ENCODE measurements at regions not wholly inside any gene's neighbourhood (a gene's known extent, or its start where the extent isn't known, plus 50 kb on each side); places are given as distances from the start of the nearest gene placed in this dataset.

GRCh38 chr5:119820016-119820415 lies 190.7 kb downstream of the FAM170A start:
- Mint-ChIP-seq H3K27ac (no peak overlapping the region), H3K4me3 (no peak overlapping the region), H3K36me3 (no peaks in the 10 kb centered on the region), H3K9me3 (no peaks in the 10 kb centered on the region), H3K4me1 (no peaks in the 10 kb centered on the region), H3K27me3 (peaks cover 6% of the 10 kb centered on the region)

- H3K36me3 Mint-ChIP-seq: no peaks in the 10 kb centered on the region
- H3K27ac Mint-ChIP-seq: no peak overlapping the region
- no peaks in the 10 kb centered on the region for H3K4me1 Mint-ChIP-seq
- H3K4me3 Mint-ChIP-seq: no peak overlapping the region
- peaks cover 7% of the 10 kb centered on the region for H3K27me3 Mint-ChIP-seq
- no peaks in the 10 kb centered on the region for H3K9me3 Mint-ChIP-seq
Observed at GRCh38 chr5:119820608-119821007, 191.2 kb downstream of the FAM170A start.

DNA sequence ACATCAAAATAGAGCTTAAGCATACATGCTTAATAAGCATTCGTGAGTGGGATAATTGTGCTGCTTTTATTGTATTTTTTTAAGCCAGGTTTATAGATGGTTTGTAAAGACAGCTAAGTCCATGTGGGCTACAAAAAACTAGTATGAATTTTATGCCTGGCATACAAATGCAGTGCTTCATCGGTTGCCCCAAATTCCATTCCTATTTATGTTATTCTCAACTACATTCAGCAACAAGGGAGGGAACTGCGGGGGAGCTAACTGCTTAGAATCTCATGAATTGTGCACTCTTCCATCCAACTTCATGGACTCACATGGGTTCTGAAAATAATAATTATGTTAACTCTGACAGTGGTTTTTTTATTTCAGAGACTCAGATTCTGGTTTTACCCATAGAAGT lies 199.2 kb downstream of the FAM170A start:
- Mint-ChIP-seq H3K27me3 (peaks cover 6% of the 10 kb centered on the region), H3K36me3 (no peaks in the 10 kb centered on the region), H3K9me3 (no peaks in the 10 kb centered on the region), H3K27ac (no peak overlapping the region), H3K4me3 (no peak overlapping the region), H3K4me1 (no peaks in the 10 kb centered on the region)

- H3K27ac Mint-ChIP-seq: no peak overlapping the region
- no peaks in the 10 kb centered on the region for H3K9me3 Mint-ChIP-seq
- H3K27me3 Mint-ChIP-seq: peaks cover 6% of the 10 kb centered on the region
- no peak overlapping the region for H3K4me3 Mint-ChIP-seq
- H3K4me1 Mint-ChIP-seq: no peaks in the 10 kb centered on the region
- H3K36me3 Mint-ChIP-seq: no peaks in the 10 kb centered on the region
Observed at GRCh38 chr5:119829341-119829740, 200.0 kb downstream of the FAM170A start.

DNA sequence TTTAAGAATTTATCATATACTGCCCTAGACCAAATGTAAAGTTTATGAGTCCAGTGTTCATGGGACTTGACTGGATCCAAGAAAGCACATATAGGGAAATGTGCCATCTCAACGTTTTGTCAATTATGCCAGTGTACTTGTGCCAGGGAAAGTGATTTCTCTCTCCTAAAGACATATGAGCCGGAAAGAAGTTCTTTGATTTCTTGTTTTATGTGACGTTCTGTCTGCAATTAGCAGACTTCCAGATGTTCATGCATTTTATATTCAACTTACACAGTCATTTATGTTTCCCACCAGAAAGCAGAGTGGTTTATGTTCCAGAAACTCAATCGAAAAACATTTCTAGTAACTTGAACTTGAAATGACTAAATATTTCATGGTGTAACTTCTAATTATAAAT lies 203.8 kb downstream of the FAM170A start:
- peaks cover 7% of the 10 kb centered on the region for H3K27me3 Mint-ChIP-seq

GRCh38 chr5:119840175-119840574 lies 210.8 kb downstream of the FAM170A start:
- peaks cover 2 to 5% (median 5%) of the 10 kb centered on the region in 3 donors for H3K9me3 Mint-ChIP-seq
- H3K27me3 Mint-ChIP-seq: peaks cover 2% of the 10 kb centered on the region
- H3K36me3 Mint-ChIP-seq: no peaks in the 10 kb centered on the region
- no peaks in the 10 kb centered on the region for H3K4me1 Mint-ChIP-seq
- no peak overlapping the region for H3K4me3 Mint-ChIP-seq
- no peak overlapping the region for H3K27ac Mint-ChIP-seq

More for the DNA sequence above, 203.8 kb downstream of the FAM170A start:
- Mint-ChIP-seq H3K4me3 (no peak overlapping the region), H3K4me1 (no peaks in the 10 kb centered on the region), H3K36me3 (no peaks in the 10 kb centered on the region), H3K9me3 (peaks cover 0 to 5% (median 0%) of the 10 kb centered on the region in 3 donors), H3K27ac (no peak overlapping the region)

DNA sequence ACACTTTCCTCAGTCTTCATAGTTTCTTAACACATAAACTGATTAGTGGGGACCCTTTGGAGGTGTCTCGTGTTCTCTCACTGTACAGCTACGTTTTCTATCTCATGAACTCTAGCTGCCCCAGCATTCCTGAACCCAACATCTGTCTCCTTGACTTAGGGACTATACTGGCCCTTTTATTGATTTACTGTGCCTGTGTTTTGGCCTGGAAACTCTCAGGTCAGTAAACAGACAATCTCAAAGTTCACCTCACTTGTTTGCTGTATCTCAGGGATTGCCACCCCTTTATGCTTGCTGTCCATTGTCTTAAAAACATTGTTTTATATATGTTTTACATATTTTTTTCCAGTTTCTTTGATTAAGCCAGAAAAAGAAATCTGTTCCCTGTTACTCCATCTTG lies 222.8 kb downstream of the FAM170A start:
- Mint-ChIP-seq H3K4me3 (no peak overlapping the region), H3K9me3 (no peaks in the 10 kb centered on the region), H3K36me3 (no peaks in the 10 kb centered on the region), H3K27me3 (no peaks in the 10 kb centered on the region), H3K27ac (no peak overlapping the region), H3K4me1 (no peaks in the 10 kb centered on the region)

GRCh38 chr5:119860463-119860862 lies 231.1 kb downstream of the FAM170A start:
- H3K36me3 Mint-ChIP-seq: no peaks in the 10 kb centered on the region
- H3K4me1 Mint-ChIP-seq: no peaks in the 10 kb centered on the region
- no peak overlapping the region for H3K27ac Mint-ChIP-seq
- H3K4me3 Mint-ChIP-seq: no peak overlapping the region
- no peaks in the 10 kb centered on the region for H3K27me3 Mint-ChIP-seq
- H3K9me3 Mint-ChIP-seq: peaks cover 0 to 2% (median 0%) of the 10 kb centered on the region in 3 donors

DNA sequence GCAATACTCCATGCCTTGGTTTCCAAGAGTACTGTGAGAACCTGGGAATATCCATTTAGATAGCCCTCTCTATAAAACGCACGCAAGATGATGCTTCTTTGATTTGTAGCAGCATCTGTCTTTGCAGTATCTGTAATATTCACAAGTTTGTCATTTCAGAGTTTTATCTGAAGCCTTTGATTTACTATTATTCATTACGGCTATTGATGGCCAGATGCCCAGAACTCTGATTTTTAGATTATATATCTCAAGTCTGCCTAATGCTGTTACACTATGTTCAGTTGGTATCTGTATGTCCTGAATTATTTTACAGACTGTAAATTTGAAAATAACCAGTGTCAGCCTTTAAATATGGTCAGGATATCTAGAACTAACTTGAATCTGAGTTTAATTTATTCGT lies 233.3 kb downstream of the FAM170A start:
- Mint-ChIP-seq H3K36me3 (no peaks in the 10 kb centered on the region), H3K4me3 (no peak overlapping the region), H3K27me3 (no peaks in the 10 kb centered on the region), H3K9me3 (peaks cover 0 to 2% (median 0%) of the 10 kb centered on the region in 3 donors), H3K27ac (no peak overlapping the region), H3K4me1 (no peaks in the 10 kb centered on the region)

GRCh38 chr5:119864286-119864685 lies 234.9 kb downstream of the FAM170A start:
- no peak overlapping the region for H3K27ac Mint-ChIP-seq
- no peak overlapping the region for H3K4me3 Mint-ChIP-seq
- H3K36me3 Mint-ChIP-seq: no peaks in the 10 kb centered on the region
- H3K9me3 Mint-ChIP-seq: peaks cover 0 to 2% (median 0%) of the 10 kb centered on the region in 3 donors
- no peaks in the 10 kb centered on the region for H3K4me1 Mint-ChIP-seq
- peaks cover 1% of the 10 kb centered on the region for H3K27me3 Mint-ChIP-seq

DNA sequence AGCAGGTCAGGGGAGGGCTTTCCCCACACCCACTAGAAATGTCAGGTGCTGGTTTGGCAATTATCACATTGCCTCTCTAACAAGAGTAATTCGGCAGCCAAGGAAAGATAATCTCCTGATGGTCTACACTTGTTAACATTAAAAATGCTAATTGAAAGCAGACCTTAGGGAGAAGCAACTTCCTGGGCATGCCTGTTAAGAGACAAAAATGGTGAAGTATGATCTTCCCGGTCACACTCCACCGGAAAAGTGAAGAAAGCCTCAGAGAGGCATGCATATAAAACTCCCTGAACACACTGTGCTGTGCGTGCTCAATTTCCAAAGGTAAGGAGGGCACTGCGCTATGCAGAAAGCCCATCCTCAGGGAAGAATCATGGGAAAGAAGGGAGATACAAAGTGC lies 244.3 kb downstream of the FAM170A start:
- no peak overlapping the region for H3K27ac Mint-ChIP-seq
- H3K36me3 Mint-ChIP-seq: no peaks in the 10 kb centered on the region
- H3K4me1 Mint-ChIP-seq: no peaks in the 10 kb centered on the region
- no peaks in the 10 kb centered on the region for H3K9me3 Mint-ChIP-seq
- H3K27me3 Mint-ChIP-seq: peaks cover 1% of the 10 kb centered on the region
- H3K4me3 Mint-ChIP-seq: no peak overlapping the region

DNA sequence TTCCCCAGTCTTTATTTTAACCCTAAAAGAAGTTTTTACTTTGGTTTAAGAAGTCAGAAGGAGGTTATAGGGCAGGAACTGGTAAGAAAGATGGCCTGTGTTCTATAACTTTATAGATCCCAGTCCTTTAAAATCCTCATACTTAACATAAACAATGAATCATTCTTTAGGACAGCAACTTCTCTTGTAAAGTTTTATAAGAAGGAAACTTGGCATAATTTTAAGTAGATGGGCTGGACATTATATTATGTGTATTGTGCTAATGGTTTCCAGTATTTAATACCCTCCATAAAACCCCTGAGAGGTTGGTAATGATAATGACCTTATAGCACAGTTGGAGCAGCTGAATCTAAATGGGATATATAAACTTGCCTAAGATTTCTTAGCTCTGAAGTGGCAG lies 247.2 kb downstream of the FAM170A start:
- Mint-ChIP-seq H3K9me3 (no peaks in the 10 kb centered on the region), H3K4me1 (no peaks in the 10 kb centered on the region), H3K27me3 (no peaks in the 10 kb centered on the region), H3K36me3 (no peaks in the 10 kb centered on the region), H3K4me3 (no peak overlapping the region), H3K27ac (no peak overlapping the region)

GRCh38 chr5:119878712-119879111 lies 249.4 kb downstream of the FAM170A start:
- H3K27ac Mint-ChIP-seq: no peak overlapping the region
- H3K9me3 Mint-ChIP-seq: no peaks in the 10 kb centered on the region
- no peak overlapping the region for H3K4me3 Mint-ChIP-seq
- H3K27me3 Mint-ChIP-seq: no peaks in the 10 kb centered on the region
- no peaks in the 10 kb centered on the region for H3K36me3 Mint-ChIP-seq
- no peaks in the 10 kb centered on the region for H3K4me1 Mint-ChIP-seq

DNA sequence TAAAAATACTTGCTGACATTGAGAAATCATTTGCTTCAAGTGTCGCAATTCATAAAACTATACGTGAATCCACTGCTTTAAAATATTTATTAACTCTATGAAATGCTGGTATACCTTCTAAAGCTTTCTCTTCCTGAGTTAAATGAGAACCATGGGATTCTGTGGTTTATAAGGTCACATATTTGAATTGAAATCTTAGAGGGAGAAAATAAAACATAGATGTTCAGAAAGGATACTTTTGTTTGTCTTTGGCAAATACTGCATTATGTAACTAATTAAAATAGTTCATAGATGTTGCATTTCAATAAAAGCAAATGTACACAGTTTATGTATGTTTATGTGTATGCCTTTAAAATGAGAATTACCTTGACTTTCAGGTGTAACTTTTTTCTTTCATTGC lies 250.1 kb downstream of the FAM170A start:
- Mint-ChIP-seq H3K27me3 (no peaks in the 10 kb centered on the region), H3K9me3 (no peaks in the 10 kb centered on the region), H3K4me3 (no peak overlapping the region), H3K27ac (no peak overlapping the region), H3K36me3 (no peaks in the 10 kb centered on the region), H3K4me1 (no peaks in the 10 kb centered on the region)

- no peaks in the 10 kb centered on the region for H3K36me3 Mint-ChIP-seq
- H3K27me3 Mint-ChIP-seq: no peaks in the 10 kb centered on the region
- no peak overlapping the region for H3K4me3 Mint-ChIP-seq
- peaks cover 0 to 2% (median 0%) of the 10 kb centered on the region in 3 donors for H3K9me3 Mint-ChIP-seq
- no peaks in the 10 kb centered on the region for H3K4me1 Mint-ChIP-seq
- no peak overlapping the region for H3K27ac Mint-ChIP-seq
Observed at GRCh38 chr5:119895066-119895465, 265.7 kb downstream of the FAM170A start.

GRCh38 chr5:119896826-119897536 lies 267.6 kb downstream of the FAM170A start:
- Mint-ChIP-seq H3K36me3 (no peaks in the 10 kb centered on the region), H3K4me3 (no peak overlapping the region), H3K9me3 (peaks cover 0 to 2% (median 0%) of the 10 kb centered on the region in 3 donors), H3K27ac (no peak overlapping the region), H3K27me3 (no peaks in the 10 kb centered on the region), H3K4me1 (no peaks in the 10 kb centered on the region)
